Body of pancreas (tissue), 4 donors: ENCODE measurements at regions not wholly inside any gene's neighbourhood (a gene's known extent, or its start where the extent isn't known, plus 50 kb on each side); places are given as distances from the start of the nearest gene placed in this dataset.

Experiments used
- ATAC-seq: fragments of 150-250 bp; one replicate; pipeline ENCODE4 v1.9.1; 2016
- DNase-seq, 4 donors: peaks; one replicate each; pipeline ENCODE4 v3.0.0-alpha.2; 2019
- H3K27ac ChIP-seq, 4 donors: fragments of 200-600 bp; sonication (generic); 1 replicate in 3 of 4; 2 replicates in 1 of 4; pipeline versions ENCODE4 v1.5.1 to v1.6.1; 2016 to 2019; ENCODE audit warnings: mild to moderate bottlenecking in 1 of 4, mixed read lengths in 1 of 4, moderate library complexity in 1 of 4
- H3K27me3 ChIP-seq, 2 donors: fragments of 200-600 bp; sonication (generic); one replicate each; pipeline ENCODE4 v1.6.0; 2016; ENCODE audit warnings: mild to moderate bottlenecking in 1 of 2
- H3K36me3 ChIP-seq, 2 donors: fragments of 200-600 bp; sonication (generic); replicated peaks in 1 of 2; 2 replicates each; pipeline ENCODE4 v1.5.1; 2016; ENCODE audit warnings: low read depth in 2 of 2; ENCODE audit not compliant: insufficient read depth in 1 of 2
- H3K4me1 ChIP-seq: fragments of 200-600 bp; sonication (generic); one replicate; pipeline ENCODE4 v1.6.0; 2016
- H3K4me3 ChIP-seq, 2 donors: fragments of 200-600 bp; sonication (generic); 1 replicate in 1 of 2; 2 replicates in 1 of 2; pipeline ENCODE4 v1.5.1; 2016 to 2019
- H3K9me3 ChIP-seq, 3 donors: fragments of 200-600 bp; sonication (generic); 1 replicate in 2 of 3; 2 replicates in 1 of 3; pipeline ENCODE4 v1.5.1; 2016
- CTCF ChIP-seq, 7 experiments: fragments of 450-650 bp in 4 of 7; fragments of 200-600 bp in 3 of 7; sonication (generic) in 3 of 7; IDR thresholded peaks; one replicate each; pipeline ENCODE4 v1.5.1; 2016 to 2019; ENCODE audit warnings: antibody characterized with exemption in 7 of 7
- POLR2A ChIP-seq, 3 donors: fragments of 450-650 bp; IDR thresholded peaks; one replicate each; pipeline ENCODE4 v1.6.1; 2016; ENCODE audit warnings: antibody characterized with exemption in 3 of 3, mild to moderate bottlenecking in 2 of 3
- WGBS, 2 donors: methylation state at CpG; one replicate each; pipeline ENCODE4 v1.1.5; 2017; 5-methylcytosine and 5-hydroxymethylcytosine counted together
- intact Hi-C: fragments of 100-400 bp; cut with DNase I; formaldehyde crosslinking; loops from one replicate; pipeline ENCODE4 v1.15.1; 2023

- H3K27ac ChIP-seq: no peak overlapping the region
- H3K36me3 ChIP-seq: no peaks in the 10 kb centered on the region
- no peaks in the 10 kb centered on the region for H3K4me1 ChIP-seq
- intact Hi-C loops: no loop called here
- no peak overlapping the region for H3K4me3 ChIP-seq
- no peaks in the 10 kb centered on the region for H3K27me3 ChIP-seq
- DNase-seq (no peak), ATAC-seq (no peak)
- no peaks in the 10 kb centered on the region for H3K9me3 ChIP-seq
- WGBS, 2 donors: 37 to 58% methylated on average over 2 of the region's 2 CpGs
- no peak for TF ChIP-seq CTCF (IDR thresholded peaks at IDR 0.05)
- TF ChIP-seq POLR2A (IDR thresholded peaks at IDR 0.05): no peak
These were observed 662.5 kb downstream of the LUZP2 start for GRCh38 chr11:25159341-25159740.

- Histone ChIP-seq H3K27ac (no peak overlapping the region), H3K4me1 (no peaks in the 10 kb centered on the region), H3K27me3 (no peaks in the 10 kb centered on the region), H3K36me3 (no peaks in the 10 kb centered on the region), H3K4me3 (no peak overlapping the region), H3K9me3 (no peaks in the 10 kb centered on the region)
- no peak for DNase-seq
- no peak for TF ChIP-seq POLR2A (IDR thresholded peaks at IDR 0.05)
- no peak for TF ChIP-seq CTCF (IDR thresholded peaks at IDR 0.05)
- ATAC-seq: no peak
- intact Hi-C loops: no loop called here
These were observed 666.6 kb downstream of the LUZP2 start for GRCh38 chr11:25163421-25163820.

GRCh38 chr11:25180187-25180586 is 683.3 kb downstream of the LUZP2 start:
- Histone ChIP-seq H3K4me1 (no peaks in the 10 kb centered on the region), H3K4me3 (no peak overlapping the region), H3K36me3 (no peaks in the 10 kb centered on the region), H3K27me3 (no peaks in the 10 kb centered on the region), H3K9me3 (no peaks in the 10 kb centered on the region), H3K27ac (no peak overlapping the region)
- intact Hi-C loops: no loop called here
- ATAC-seq: no peak
- TF ChIP-seq POLR2A (IDR thresholded peaks at IDR 0.05) (no peak), CTCF (IDR thresholded peaks at IDR 0.05) (no peak)
- DNase-seq: no peak
- WGBS, 2 donors: 40 to 52% methylated on average over 1 of the region's 1 CpG

GRCh38 chr11:25183411-25183810 is 686.6 kb downstream of the LUZP2 start:
- TF ChIP-seq POLR2A (IDR thresholded peaks at IDR 0.05): no peak
- TF ChIP-seq CTCF (IDR thresholded peaks at IDR 0.05): no peak
- H3K4me3 ChIP-seq: no peak overlapping the region
- WGBS, 2 donors: 40 to 56% methylated on average over 1 of the region's 1 CpG
- intact Hi-C loops: no loop called here
- H3K27ac ChIP-seq: no peak overlapping the region
- H3K27me3 ChIP-seq: no peaks in the 10 kb centered on the region
- no peaks in the 10 kb centered on the region for H3K4me1 ChIP-seq
- ATAC-seq (no peak), DNase-seq (no peak)
- H3K36me3 ChIP-seq: no peaks in the 10 kb centered on the region
- H3K9me3 ChIP-seq: no peaks in the 10 kb centered on the region

GRCh38 chr11:25197515-25197914 is 700.7 kb downstream of the LUZP2 start:
- ATAC-seq: no peak
- intact Hi-C loops: no loop called here
- H3K27me3 ChIP-seq: no peaks in the 10 kb centered on the region
- H3K27ac ChIP-seq: no peak overlapping the region
- H3K4me1 ChIP-seq: no peaks in the 10 kb centered on the region
- no peak for DNase-seq
- H3K36me3 ChIP-seq: no peaks in the 10 kb centered on the region
- no peaks in the 10 kb centered on the region for H3K9me3 ChIP-seq
- 59 to 72% methylated on average over 3 of the region's 3 CpGs for WGBS, 2 donors
- no peak for TF ChIP-seq POLR2A (IDR thresholded peaks at IDR 0.05)
- no peak for TF ChIP-seq CTCF (IDR thresholded peaks at IDR 0.05)
- no peak overlapping the region for H3K4me3 ChIP-seq
